HepG2 (cell line): ENCODE measurements at regions not wholly inside any gene's neighbourhood (a gene's known extent, or its start where the extent isn't known, plus 50 kb on each side); places are given as distances from the start of the nearest gene placed in this dataset.

Experiments
- AHDC1 ChIP-seq: sonication (generic); formaldehyde crosslinking; IDR thresholded peaks from 2 replicates; pipeline ENCODE4 v1.5.1; 2020; ENCODE audit warnings: mild to moderate bottlenecking, missing genetic modification reagents, borderline replicate concordance
- CCAR2 ChIP-seq: fragments of 200-400 bp; formaldehyde crosslinking; optimal IDR thresholded peaks from 2 replicates; pipeline ENCODE3; 2018; ENCODE audit warnings: low read depth, mild to moderate bottlenecking, low read length, moderate library complexity
- CHD4 ChIP-seq: fragments of 200-600 bp; sonication (generic); IDR thresholded peaks from 2 replicates; pipeline ENCODE4 v1.7.0; 2017; ENCODE audit warnings: mild to moderate bottlenecking, low read length, borderline replicate concordance
- CREB1 ChIP-seq, 2 experiments: fragments of 450-650 bp in 1 of 2; IDR thresholded peaks; 2 replicates each; pipeline ENCODE4 v1.6.1; 2016 to 2017; ENCODE audit warnings: control low read depth in 1 of 2, mild to moderate bottlenecking in 1 of 2, missing compliant biosample characterization in 1 of 2, missing genetic modification characterization in 1 of 2
- FOXA1 ChIP-seq, 2 experiments: fragments of 450-650 bp in 1 of 2; sonication (generic) in 1 of 2; formaldehyde crosslinking in 1 of 2; IDR thresholded peaks; 2 replicates each; pipeline versions ENCODE4 v1.4.0 to v1.6.1; 2016 to 2020; ENCODE audit warnings: missing genetic modification reagents in 1 of 2
- HDAC6 ChIP-seq: fragments of 200-600 bp; sonication (generic); IDR thresholded peaks from 2 replicates; pipeline ENCODE4 v1.7.0; 2017; ENCODE audit warnings: mild to moderate bottlenecking, antibody characterized with exemption, low read length, low read depth
- HMG20A ChIP-seq: IDR thresholded peaks from 2 replicates; pipeline ENCODE4 v1.6.1; 2016; ENCODE audit warnings: borderline replicate concordance
- JARID2 ChIP-seq: sonication (generic); formaldehyde crosslinking; IDR thresholded peaks from 2 replicates; pipeline ENCODE4 v1.8.1; 2023; ENCODE audit warnings: missing genetic modification reagents, inconsistent platforms; ENCODE audit not compliant: insufficient replicate concordance
- LRRFIP1 ChIP-seq: sonication (generic); formaldehyde crosslinking; conservative IDR thresholded peaks from 2 replicates; pipeline ENCODE4 v1.4.0; 2020; ENCODE audit warnings: missing genetic modification reagents
- NR2F2 ChIP-seq: IDR thresholded peaks from 2 replicates; pipeline ENCODE4 v1.6.1; 2012; ENCODE audit warnings: low read depth, inconsistent platforms, borderline replicate concordance
- PITX1 ChIP-seq: sonication (generic); formaldehyde crosslinking; IDR thresholded peaks from 2 replicates; pipeline ENCODE4 v1.5.1; 2020; ENCODE audit warnings: mild to moderate bottlenecking, missing genetic modification reagents
- RARG ChIP-seq: sonication (generic); formaldehyde crosslinking; IDR thresholded peaks from 2 replicates; pipeline ENCODE4 v1.4.0; 2020; ENCODE audit warnings: low read depth, mild to moderate bottlenecking, missing genetic modification reagents
- SIN3B ChIP-seq: fragments of 150-350 bp; IDR thresholded peaks from 2 replicates; pipeline ENCODE4 v1.6.1; 2014; ENCODE audit warnings: low read length
- SOX5 ChIP-seq: IDR thresholded peaks from 2 replicates; pipeline ENCODE4 v1.6.1; 2016; ENCODE audit warnings: borderline replicate concordance
- ZMYM3 ChIP-seq: sonication (generic); formaldehyde crosslinking; IDR thresholded peaks from 2 replicates; pipeline ENCODE4 v1.5.1; 2020; ENCODE audit warnings: mild to moderate bottlenecking, missing genetic modification reagents
- ZNF598 ChIP-seq: sonication (generic); formaldehyde crosslinking; IDR thresholded peaks from 2 replicates; pipeline ENCODE4 v1.5.1; 2020; ENCODE audit warnings: mild to moderate bottlenecking, missing genetic modification reagents, borderline replicate concordance
- ZNF703 ChIP-seq: sonication (generic); formaldehyde crosslinking; IDR thresholded peaks from 2 replicates; pipeline ENCODE4 v1.5.1; 2020; ENCODE audit warnings: missing genetic modification reagents, mild to moderate bottlenecking, moderate library complexity, borderline replicate concordance
- ZNF83 ChIP-seq: sonication (generic); formaldehyde crosslinking; IDR thresholded peaks from 2 replicates; pipeline ENCODE4 v1.4.0; 2020; ENCODE audit warnings: missing genetic modification reagents, mild to moderate bottlenecking, borderline replicate concordance
- TF ChIP-seq, protein P1 (sequence below): sonication (generic); formaldehyde crosslinking; IDR thresholded peaks from 2 replicates; pipeline ENCODE4 v1.8.1; 2022; ENCODE audit warnings: low read depth, mild to moderate bottlenecking, missing genetic modification reagents

- no peak for TF ChIP-seq CHD4
- TF ChIP-seq HDAC6: no peak
- TF ChIP-seq AHDC1 (CRISPR knock-in tag): peak; percentile 81; the same call in 1 of the 2 replicates
- no peak for TF ChIP-seq ZNF703 (CRISPR knock-in tag)
- no peak for TF ChIP-seq CCAR2
- TF ChIP-seq JARID2 (CRISPR knock-in tag): no peak
- TF ChIP-seq ZMYM3 (CRISPR knock-in tag): no peak
- no peak for TF ChIP-seq CREB1 (IDR thresholded peaks at IDR 0.05)
- peak; percentile 35; the same call in 1 of the 2 replicates for TF ChIP-seq CREB1 (CRISPR knock-in tag; IDR thresholded peaks at IDR 0.05)
- no peak for TF ChIP-seq ZNF598 (CRISPR knock-in tag)
- no peak for TF ChIP-seq PITX1 (CRISPR knock-in tag)
- peak; percentile 73 for TF ChIP-seq HMG20A
- TF ChIP-seq LRRFIP1 (CRISPR knock-in tag): no peak
- TF ChIP-seq RARG (CRISPR knock-in tag): no peak
- TF ChIP-seq FOXA1 (IDR thresholded peaks at IDR 0.05): 0 out of 2 replicates have a peak, but pooled peaks have one; percentile 15
- peak; percentile 66 for TF ChIP-seq FOXA1 (CRISPR knock-in tag; IDR thresholded peaks at IDR 0.05)
- no peak for TF ChIP-seq SIN3B
- TF ChIP-seq SOX5 (CRISPR knock-in tag): peak; percentile 71; the same call in 1 of the 2 replicates
- TF ChIP-seq ZNF83 (CRISPR knock-in tag): no peak
- TF ChIP-seq, protein P1, sequence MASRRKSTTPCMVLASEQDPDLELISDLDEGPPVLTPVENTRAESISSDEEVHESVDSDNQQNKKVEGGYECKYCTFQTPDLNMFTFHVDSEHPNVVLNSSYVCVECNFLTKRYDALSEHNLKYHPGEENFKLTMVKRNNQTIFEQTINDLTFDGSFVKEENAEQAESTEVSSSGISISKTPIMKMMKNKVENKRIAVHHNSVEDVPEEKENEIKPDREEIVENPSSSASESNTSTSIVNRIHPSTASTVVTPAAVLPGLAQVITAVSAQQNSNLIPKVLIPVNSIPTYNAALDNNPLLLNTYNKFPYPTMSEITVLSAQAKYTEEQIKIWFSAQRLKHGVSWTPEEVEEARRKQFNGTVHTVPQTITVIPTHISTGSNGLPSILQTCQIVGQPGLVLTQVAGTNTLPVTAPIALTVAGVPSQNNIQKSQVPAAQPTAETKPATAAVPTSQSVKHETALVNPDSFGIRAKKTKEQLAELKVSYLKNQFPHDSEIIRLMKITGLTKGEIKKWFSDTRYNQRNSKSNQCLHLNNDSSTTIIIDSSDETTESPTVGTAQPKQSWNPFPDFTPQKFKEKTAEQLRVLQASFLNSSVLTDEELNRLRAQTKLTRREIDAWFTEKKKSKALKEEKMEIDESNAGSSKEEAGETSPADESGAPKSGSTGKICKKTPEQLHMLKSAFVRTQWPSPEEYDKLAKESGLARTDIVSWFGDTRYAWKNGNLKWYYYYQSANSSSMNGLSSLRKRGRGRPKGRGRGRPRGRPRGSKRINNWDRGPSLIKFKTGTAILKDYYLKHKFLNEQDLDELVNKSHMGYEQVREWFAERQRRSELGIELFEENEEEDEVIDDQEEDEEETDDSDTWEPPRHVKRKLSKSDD: no peak
- no peak for TF ChIP-seq NR2F2
Measured at GRCh38 chr5:147175516-147176097, 59.2 kb upstream of the STK32A start (continued).
